ENCODE measurements at regions not wholly inside any gene's neighbourhood (a gene's known extent, or its start where the extent isn't known, plus 50 kb on each side); places are given as distances from the start of the nearest gene placed in this dataset.

GRCh38 chr11:119520966-119521365 is 98.0 kb upstream of the THY1 start:
- DNase-seq (ENCODE audit: low read depth in 2 of 2), result no peak

GRCh38 chr11:119520400-119520799 is 97.4 kb upstream of the THY1 start:
- DNase-seq (ENCODE audit: low read depth in 2 of 2), result no peak

- DNase-seq (ENCODE audit: low read depth in 2 of 2), result no peak
These were observed 96.8 kb upstream of the THY1 start for GRCh38 chr11:119519796-119520195.

- no peak for DNase-seq (ENCODE audit: low read depth in 2 of 2)
These were observed 96.1 kb upstream of the THY1 start for GRCh38 chr11:119518746-119519730.

- DNase-seq (ENCODE audit: low read depth in 2 of 2), result no peak
These were observed 92.9 kb upstream of the THY1 start for GRCh38 chr11:119515771-119516400.

GRCh38 chr11:119513806-119514170 is 90.8 kb upstream of the THY1 start:
- DNase-seq (ENCODE audit: low read depth in 2 of 2), result no peak

GRCh38 chr11:119513131-119513805 is 90.3 kb upstream of the THY1 start:
- no peak for DNase-seq (ENCODE audit: low read depth in 2 of 2)

GRCh38 chr11:119512369-119512768 is 89.4 kb upstream of the THY1 start:
- DNase-seq (ENCODE audit: low read depth in 2 of 2), result no peak

- no peak for DNase-seq (ENCODE audit: low read depth in 2 of 2)
These were observed 88.8 kb upstream of the THY1 start for GRCh38 chr11:119511614-119512306.

- no peak for DNase-seq (ENCODE audit: low read depth in 2 of 2)
These were observed 87.0 kb upstream of the THY1 start for GRCh38 chr11:119509969-119510401.

- no peak for DNase-seq (ENCODE audit: low read depth in 2 of 2)
These were observed 86.4 kb upstream of the THY1 start for GRCh38 chr11:119509282-119509841.

GRCh38 chr11:119506436-119506835 is 83.5 kb upstream of the THY1 start:
- no peak for DNase-seq (ENCODE audit: low read depth in 2 of 2)

GRCh38 chr11:119505861-119506260 is 82.9 kb upstream of the THY1 start:
- no peak for DNase-seq (ENCODE audit: low read depth in 2 of 2)

- DNase-seq (ENCODE audit: low read depth in 2 of 2), result no peak
These were observed 82.1 kb upstream of the THY1 start for GRCh38 chr11:119505071-119505470.

GRCh38 chr11:119504371-119504770 is 81.4 kb upstream of the THY1 start:
- no peak for DNase-seq (ENCODE audit: low read depth in 2 of 2)

GRCh38 chr11:119501777-119502405 is 78.9 kb upstream of the THY1 start:
- no peak for DNase-seq (ENCODE audit: low read depth in 2 of 2)

- DNase-seq (ENCODE audit: low read depth in 2 of 2), result no peak
These were observed 74.7 kb upstream of the THY1 start for GRCh38 chr11:119497717-119498116.

- no peak for DNase-seq (ENCODE audit: low read depth in 2 of 2)
These were observed 74.0 kb upstream of the THY1 start for GRCh38 chr11:119496997-119497396.

- no peak for DNase-seq (ENCODE audit: low read depth in 2 of 2)
These were observed 73.5 kb upstream of the THY1 start for GRCh38 chr11:119496469-119496868.

- DNase-seq (ENCODE audit: low read depth in 2 of 2), result no peak
These were observed 70.7 kb upstream of the THY1 start for GRCh38 chr11:119493712-119494111.
